NCI-H226 (cell line): ENCODE measurements at regions not wholly inside any gene's neighbourhood (a gene's known extent, or its start where the extent isn't known, plus 50 kb on each side); places are given as distances from the start of the nearest gene placed in this dataset.

Experiments
- DNase-seq: peaks from one replicate; pipeline ENCODE4 v3.0.0-alpha.2; 2015

DNA sequence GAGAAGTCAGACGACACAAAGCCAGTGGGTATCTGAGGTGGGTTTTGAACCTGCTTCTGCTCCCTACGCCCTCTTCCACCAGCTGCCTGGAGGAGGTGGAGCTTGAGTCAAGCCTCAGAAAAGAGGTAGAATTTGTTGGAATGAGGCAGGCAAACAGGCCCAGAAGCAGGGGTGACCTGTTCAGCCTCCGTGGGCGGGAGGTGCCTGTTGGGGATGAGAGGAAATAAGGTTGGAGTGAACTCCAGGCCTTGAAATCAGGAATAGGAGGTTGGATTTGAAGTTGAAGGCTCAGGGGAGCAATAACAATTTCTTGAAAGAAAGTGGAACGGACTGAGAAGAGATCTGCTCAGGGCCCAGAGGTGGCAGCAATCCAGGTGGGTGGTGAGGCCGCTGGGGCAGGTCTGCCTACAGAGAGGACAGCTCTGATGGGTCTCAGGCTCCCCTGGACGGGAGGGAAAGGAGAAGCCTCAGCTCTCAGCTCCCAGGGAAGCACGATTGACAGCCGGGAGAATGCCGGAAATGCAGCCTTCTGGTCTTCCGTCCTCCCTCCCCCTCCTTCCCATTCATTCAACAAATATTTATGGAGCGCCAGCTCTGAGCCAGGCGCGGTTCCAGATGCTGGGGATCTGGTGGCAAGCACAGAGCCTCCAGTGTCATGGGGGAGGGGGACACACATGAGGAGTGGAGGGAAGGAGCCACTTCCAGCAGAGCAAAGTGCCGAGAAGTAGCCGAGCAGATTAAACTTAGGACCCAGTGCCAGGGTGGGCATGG is 61.9 kb upstream of the CIBAR2 start:
- peak; percentile 76 for DNase-seq

DNA sequence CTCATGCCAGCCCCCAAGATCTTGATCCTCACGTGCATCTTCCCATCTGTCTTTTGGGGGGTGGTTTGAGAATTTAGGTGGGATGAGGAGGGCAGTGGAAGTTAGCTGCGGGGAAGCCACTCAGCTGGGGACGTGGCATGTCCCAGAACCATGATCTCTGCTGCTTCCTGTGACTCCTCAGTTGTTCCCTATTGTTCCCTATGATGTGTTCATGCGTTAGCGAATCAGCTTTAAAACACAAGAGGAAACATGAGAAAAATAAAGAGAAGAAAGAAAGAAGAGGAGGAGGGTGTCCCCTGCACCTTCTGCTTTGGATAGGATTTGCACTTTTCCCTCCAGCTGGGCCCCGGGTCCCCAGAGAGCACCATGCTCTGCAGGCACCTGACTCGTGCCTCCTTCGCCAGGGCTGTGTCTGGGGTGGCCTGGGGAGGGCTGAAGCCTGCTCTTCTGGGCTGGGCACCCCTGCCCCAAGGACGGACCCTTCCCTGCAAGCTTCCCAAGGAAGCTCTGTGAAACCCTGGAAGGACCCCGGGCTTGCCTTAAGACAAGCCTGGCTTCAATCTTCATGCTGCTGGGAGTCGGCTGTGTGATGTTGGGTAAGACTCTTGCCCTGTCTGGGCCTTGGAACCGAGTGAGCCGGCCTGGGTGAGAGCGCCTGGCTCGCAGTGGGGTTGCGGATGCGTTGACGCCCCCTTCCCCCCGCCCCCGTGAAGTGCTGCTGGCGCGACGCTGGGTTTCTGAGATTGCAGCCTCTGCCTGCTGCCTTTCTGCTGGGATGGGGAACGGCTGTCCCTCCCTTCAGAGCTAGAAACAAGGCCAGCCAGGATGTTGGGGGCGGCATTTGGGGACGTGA is 62.8 kb upstream of the CIBAR2 start:
- no peak for DNase-seq

- no peak for DNase-seq
Measured at GRCh38 chr16:85175724-85176233, 63.5 kb upstream of the CIBAR2 start.

- no peak for DNase-seq
Measured at GRCh38 chr16:85176541-85177447, 64.5 kb upstream of the CIBAR2 start.

- DNase-seq = no peak
Measured at GRCh38 chr16:85177448-85177846, 65.2 kb upstream of the CIBAR2 start.

DNA sequence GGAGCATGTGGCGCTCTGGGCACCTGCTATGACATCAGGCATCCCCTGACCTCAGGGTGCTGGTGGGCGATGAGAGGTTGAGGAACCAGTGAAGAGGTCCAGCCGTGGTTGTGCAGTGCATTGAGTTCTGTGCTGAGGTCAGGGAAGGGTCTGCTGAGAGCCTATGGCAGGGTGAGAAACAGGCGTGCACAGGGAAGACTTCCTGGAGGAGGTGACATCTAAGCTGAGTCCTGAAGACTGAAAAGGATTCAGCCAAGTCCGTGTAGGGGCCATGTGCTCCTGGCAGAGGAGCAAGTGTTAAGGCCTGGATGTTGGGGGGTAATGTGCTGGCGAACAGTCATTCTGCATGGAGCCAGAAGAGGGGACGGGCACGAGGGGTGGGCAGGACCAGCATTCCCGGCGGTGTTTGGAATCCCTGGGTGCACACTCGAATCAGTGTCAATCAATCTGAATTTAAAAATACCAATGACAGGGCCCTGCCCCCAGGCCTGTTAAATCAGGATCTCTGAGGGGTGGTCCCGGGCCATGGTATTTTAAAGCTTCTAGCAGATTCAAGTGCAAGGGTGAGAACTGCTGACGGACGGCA is 65.8 kb upstream of the CIBAR2 start:
- DNase-seq = no peak

- no peak for DNase-seq
Measured at GRCh38 chr16:85178596-85178995, 66.3 kb upstream of the CIBAR2 start.

DNA sequence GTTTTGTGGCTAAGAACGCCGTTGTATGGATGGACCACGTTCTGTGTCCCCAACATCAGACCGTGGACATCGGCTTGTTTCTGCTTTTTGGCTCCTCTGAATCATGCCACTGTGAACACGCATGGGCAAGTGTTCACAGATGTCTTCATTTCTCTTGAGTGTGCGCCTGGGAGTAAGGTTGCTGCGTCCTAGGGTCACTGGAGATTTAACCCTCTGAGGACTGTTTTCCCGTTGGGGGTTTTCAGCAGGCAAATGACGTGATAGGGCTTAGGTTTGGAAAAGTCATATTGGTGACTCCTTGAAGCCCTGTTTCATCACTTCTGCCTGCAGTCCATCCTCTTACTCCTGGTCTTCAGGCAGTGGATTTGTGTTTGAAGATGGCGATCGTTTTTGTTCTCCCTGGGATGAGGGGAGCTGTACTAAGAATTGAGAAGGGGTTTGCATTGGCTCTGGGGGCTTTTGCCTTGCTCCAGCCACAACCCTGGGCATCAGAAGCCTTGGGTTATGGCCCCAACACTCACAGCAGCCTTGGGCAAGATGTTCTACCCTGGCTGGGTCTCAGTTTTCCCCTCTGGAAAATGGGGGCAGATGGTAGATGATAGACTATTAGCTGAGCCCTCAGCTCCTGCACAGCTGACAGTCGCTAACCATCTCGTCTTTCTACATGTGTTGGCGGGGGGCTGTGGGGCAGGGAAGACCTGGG is 67.2 kb upstream of the CIBAR2 start:
- DNase-seq = no peak

DNA sequence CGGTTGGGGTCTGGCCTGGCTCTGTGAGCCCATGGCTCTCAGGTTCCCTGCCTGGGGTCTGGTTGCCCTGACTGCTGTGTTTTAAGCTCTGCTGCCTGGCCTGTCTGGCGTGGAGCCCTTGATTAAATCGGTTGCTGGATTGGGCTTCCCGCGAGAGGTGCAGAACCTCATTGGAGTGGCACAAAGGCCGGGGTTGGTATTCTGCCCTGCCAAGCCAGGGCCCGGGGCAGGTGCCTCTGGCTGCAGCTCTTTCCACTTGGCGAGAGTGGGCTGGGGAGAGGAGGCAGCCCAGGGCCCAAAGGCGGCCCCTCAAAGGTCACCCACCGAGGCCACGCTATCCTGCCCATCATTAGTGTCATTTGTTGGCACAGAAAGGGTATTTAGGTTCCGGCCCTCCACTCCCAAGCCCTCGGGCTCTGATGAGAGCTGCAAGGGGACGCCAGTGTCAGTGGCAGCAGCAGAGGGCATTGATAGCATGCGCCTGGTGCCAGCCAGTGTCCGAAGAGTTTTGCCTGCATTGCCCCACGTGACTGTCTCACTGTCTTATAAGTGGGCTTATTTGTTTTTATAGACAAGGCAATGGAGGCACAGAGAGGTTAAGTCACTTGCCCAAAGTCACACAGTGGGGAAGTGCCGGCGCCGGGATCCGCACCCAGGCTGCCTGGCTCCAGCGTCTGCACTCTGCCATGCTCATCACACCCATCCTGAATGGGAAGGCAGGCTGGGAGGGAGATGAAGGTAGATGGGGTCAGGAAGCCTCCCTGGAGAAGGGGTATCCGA is 68.0 kb upstream of the CIBAR2 start:
- DNase-seq = no peak

DNA sequence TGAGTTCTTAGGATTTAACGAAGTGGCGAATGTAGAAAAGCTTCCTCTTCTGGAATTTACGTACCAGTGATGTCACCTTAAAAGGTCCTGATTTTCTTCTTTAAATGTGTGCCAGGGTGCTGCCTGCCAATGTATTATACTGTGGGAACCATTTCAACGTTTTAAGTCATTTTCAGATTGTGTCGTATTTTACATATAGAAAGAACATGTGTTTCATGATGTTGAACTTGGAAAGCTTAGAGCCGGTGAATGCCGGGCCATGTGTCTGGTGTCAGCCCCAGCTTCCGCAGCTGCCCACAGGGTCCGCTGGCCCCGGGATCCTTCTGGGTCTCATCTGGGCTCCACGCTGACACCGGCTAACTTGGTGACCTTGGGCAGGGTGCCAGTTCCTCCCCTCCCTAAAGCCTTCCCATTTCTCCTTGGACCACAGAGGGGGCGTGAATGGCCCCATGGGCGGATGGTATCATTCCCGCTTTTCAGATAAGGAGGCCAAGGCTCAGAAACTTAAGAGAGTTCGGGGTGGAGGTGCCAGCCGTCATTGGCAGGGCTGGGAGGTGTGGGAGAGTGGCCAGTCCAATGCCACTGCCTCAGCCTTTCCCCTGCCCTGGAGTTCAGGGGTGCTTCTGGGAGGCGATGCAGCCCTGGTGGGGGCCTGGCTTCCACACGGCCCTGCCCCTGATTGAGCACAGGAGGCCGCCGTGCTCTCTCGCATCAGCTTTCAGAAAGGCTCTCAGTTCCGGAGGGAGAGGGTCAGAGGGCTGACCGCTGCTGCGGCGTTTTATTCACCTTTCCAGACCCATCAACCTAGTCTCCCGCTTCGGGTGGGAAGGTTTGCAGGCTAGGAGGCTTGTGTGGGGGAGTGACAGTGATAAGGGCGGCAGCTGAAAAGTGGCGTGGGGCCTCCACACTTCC is 68.8 kb upstream of the CIBAR2 start:
- no peak for DNase-seq

- DNase-seq = no peak
Measured at GRCh38 chr16:85181739-85182129, 69.5 kb upstream of the CIBAR2 start.

- DNase-seq = no peak
Measured at GRCh38 chr16:85182286-85182685, 70.0 kb upstream of the CIBAR2 start.

- DNase-seq = no peak
Measured at GRCh38 chr16:85182774-85183173, 70.5 kb upstream of the CIBAR2 start.

DNA sequence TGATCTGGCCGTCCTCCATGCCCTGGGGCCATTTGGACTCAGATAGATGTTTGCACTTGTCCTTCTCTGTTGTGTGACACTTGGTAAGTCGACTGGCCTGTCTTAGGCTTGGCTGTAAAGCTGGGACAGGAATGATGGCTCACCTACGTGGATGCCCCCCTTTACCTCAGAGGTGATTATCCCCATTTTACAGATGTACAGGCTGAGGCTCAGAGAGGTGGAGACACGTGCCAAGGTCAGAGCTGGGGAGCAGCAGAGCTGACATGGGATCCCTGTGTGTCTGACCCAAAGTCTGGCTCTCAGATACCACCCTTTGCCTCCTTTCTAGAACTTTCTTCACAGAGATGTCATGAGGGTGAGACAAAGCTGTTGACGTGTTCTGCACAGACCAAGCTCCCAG is 71.3 kb upstream of the CIBAR2 start:
- DNase-seq = no peak

- DNase-seq = no peak
Measured at GRCh38 chr16:85184404-85184803, 72.1 kb upstream of the CIBAR2 start.

DNA sequence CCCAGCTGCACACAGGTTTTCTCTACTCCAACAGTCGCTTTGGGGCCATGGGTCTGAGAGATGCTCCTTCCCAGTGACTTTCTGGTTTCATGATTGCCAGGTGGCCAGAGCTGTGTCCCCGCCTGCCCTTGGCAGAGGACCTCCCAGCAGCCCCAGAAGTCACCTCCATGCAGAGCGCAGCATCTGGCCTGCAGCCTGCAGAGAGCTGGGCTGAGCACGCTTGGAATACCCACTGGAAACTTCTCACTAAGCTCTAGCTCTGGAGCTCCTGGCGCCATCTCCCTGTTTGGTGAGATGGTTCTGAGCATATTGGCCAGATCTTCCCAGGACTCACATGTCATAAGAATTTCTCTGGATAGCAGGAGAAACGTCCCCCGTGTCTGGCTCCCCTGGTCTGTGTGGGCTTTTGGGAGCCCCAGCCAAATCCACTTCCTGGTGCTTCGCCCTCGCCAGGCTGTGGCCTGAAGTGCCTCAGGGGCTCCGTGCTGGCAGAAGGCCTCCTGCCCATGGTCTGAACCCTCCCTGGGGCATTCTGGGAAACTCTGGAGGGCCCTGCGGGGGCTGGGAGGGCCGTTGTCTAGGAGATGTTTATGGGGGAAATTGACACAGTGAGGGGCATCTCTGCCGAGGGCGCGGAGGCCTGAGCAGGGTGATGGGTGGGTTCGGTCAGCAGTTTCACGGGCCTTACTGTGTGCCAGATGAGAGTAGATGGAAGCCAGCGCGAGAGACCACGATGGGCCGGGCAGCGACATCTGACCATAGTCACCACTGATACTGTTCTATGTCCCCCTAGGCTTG is 73.2 kb upstream of the CIBAR2 start:
- no peak for DNase-seq

GRCh38 chr16:85187002-85187401 is 74.7 kb upstream of the CIBAR2 start:
- DNase-seq = no peak

DNA sequence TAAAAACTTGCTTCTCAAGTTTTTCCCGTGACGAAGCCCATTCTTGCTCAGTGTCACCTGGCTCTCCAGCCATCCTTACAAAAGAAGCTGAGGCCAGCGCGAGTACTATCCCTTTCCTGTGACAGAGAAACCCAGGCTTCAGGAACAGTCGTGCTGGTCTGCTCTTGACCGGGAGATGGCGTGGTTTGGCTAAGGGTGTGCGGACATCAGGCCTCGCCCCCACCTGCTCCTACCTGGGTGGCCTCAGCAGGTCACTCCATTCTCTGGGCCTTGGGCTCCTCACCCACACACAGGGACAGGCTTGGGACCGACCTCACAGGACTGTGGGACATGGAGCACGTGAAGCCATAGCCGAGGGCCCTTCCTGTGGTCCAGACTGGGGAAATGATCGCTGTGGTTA is 75.2 kb upstream of the CIBAR2 start:
- no peak for DNase-seq

- DNase-seq = no peak
Measured at GRCh38 chr16:85187886-85188285, 75.6 kb upstream of the CIBAR2 start.
